ENCODE measurements at regions not wholly inside any gene's neighbourhood (a gene's known extent, or its start where the extent isn't known, plus 50 kb on each side); places are given as distances from the start of the nearest gene placed in this dataset.
"Not testable (repeated sequence)": the region's sequence is repeated elsewhere in the genome, so short reads cannot be mapped to it uniquely, and the experiment has no call there.

DNA sequence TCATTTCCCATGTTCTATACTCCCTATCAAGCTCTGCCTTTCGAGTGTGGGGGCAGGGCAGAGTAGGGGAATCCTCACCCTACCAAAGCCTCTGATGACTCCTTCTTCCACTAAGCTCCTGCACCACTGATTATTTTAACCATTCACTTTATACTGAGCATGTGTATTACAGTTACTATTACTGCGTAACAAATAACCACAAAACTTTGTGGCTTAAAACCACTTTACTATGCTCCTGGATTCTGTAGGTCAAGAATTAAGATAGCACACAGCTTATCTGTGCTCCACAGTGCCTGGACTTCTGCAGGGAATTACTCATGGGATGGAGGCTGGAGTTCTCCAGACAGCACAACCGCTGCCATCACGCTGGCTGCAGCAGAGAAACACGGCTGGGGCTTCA is 117.4 kb upstream of the DNAJC10 start:
- DNase-seq: no peak

DNA sequence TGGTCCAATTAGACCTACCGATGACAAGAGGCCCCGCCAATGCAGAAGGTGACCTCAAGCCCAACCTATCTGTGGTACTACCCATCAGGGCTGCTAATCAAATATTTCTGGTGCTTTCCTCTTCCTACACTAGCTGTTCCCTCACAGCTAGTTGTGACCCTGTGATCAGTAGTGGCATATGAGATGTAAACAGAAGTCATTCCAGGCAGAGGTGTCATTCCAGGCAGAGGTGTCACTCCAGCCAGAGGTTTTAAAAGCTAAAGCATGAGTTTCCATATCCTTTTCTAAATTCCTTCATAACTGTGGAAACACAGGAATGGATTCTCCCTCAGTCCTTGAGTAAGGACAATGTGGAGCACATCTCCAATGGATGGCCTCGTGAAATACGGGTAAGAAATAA is 110.9 kb upstream of the DNAJC10 start:
- DNase-seq: no peak

DNA sequence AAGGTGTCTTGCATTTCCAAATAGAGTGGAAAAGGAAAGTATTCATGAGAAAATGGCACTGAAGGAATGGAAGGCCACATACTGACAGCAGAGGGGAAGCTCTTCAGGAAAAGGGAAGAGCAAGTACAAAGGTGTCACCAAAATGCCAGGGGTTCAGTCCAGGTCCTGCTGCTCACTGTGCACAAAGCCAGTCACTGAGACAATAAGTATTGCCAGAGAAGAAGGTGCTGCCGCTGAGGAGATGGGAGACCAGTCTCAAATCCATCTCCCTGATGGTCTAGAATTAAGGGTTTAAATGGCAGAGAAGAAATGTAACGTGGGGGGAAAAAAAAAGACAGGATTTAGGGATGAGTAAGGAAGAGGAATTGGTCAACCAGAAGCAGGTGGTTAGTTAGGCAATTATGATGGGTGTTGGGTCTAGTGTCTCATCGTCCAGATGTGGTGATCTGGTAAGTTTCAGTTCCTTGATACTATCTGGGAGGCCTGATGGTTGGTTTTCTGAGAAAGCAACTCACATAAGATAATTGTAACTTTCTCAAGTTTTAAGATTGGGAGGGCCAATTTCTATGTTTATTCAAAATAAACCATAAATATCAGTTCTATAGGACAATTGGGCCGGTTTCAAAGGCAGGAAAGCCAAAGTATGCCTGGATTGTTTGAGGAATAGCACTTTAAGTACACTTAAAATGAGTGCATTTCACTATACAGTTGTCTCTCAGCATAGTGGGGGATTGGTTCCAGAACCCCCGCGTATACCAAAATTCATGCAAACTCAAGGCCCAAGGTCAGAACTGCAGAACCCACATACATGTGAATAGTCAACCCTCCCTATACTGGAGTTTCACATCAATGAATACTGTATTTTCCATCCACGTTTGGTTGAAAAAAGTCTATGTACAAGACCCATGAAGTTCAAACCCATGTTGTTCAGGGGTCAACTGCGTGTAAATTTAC is 109.1 kb upstream of the DNAJC10 start:
- DNase-seq: peak in 1 of 2 donors; percentile 3

- no peak for DNase-seq
These were observed 107.7 kb upstream of the DNAJC10 start for GRCh38 chr2:182608181-182608845.

DNA sequence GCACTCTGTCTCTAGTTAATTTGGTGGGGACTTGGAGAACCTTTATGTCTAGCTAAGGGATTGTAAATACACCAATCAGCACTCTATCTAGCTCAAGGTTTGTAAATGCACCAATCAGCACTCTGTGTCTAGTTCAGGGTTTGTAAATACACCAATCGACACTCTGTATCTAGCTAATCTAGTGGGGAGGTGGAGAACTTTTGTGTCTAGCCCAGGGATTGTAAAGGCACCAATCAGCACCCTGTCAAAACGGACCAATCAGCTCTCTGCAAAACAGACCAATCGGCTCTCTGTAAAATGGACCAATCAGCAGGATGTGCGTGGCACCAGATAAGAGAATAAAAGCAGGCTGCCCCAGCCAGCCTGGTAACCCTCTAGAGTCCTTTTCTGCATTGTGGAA is 107.1 kb upstream of the DNAJC10 start:
- DNase-seq: not testable (repeated sequence)

- no peak for DNase-seq
These were observed 105.8 kb upstream of the DNAJC10 start for GRCh38 chr2:182610231-182610630.

- DNase-seq: no peak
These were observed 105.0 kb upstream of the DNAJC10 start for GRCh38 chr2:182611009-182611408.

DNA sequence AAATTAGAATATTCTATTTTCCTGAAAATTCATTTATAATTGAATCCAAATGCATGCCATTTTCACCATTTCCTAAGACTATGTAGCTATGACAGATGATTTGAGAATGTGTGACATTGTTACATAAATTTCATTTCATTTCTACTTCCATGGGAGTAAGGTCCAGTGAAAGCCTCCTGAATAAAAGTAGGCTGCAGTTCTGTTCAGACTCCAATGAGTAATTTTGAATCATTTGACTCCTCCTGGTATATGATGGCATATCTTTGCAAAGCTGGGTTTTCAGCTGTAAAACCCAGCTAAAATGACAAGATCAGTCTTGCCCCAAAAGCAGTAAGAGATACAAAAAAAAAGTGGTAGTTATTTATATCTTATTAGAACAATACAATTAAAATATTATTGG is 101.0 kb upstream of the DNAJC10 start:
- no peak for DNase-seq

DNA sequence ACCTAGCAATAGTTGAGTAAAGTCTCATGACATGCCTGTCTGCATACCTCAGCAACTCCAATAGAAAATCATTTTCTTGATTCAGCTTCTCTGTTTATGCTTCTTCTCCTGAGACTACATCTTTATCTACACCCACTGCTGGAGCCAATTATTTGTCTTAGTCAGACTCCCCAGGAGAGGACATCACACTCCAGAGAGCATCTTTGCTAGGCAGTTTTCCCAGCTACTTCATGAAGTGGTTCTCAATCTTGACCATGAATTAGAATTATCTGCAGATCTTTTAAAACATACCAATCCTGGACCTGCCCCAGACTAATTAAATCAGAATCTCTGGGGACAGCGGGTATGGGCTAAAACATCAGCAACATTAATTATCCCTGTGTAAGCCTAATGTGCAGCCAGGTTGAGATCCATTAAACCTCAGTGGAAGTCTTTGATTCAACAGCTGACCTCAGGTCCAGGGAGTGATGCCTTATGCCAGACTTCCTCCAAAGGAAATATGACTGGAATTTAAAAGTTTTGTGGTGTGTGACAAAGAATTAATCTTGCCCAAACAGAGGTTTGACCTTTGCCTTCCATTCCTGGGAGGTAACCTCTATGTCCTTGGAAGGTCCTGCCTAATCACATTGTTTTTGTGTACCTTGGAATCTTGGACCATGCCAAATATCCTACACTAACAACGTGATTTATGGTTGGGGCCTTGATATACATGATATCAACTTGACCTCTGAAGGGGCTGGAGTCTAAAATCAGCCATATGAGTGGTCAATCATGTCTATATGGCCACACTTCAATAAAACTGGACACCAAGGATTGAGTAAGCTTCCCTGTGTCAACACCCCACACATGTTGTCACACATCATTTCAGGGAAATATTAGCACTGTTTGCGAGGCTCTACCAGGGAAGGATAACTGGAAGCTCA is 99.3 kb upstream of the DNAJC10 start:
- DNase-seq: no peak

- DNase-seq: no peak
These were observed 97.4 kb upstream of the DNAJC10 start for GRCh38 chr2:182618672-182619079.

DNA sequence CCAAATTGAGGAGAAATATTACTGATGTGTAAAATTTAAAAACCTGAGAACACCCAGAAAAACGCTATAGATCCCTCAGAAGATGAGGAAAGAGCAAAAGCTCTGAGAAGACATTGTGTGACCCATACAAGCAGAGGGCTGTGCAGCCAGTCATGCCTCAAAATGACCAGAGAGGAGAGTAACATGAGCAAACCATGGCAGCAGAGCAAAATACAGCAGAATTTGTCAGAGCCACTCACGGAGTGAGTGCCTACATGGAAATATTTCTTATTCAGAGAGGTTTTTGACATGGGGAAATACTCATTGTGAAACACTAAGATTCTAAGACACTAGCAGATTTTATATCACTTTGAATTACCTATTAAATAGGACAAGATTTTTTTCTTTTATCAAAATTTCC is 96.8 kb upstream of the DNAJC10 start:
- DNase-seq: no peak

DNA sequence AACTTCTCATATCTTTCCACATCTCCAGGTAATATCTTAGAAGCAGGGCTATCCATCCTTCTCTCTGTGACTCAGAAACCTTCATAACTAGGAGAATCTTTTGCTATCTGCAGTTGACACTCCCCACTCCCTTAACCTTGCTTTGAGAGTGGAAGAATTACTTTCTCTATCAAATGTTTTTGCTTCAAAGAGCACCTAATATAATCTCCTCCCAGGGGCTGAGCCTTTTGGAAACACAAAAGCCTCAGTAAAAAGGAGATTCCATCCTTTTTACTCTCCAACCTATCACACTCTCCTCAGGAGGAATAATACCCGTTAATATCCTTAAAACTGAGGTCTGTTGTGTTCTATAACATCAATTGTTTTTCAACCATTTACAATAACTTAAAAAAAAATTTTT is 94.9 kb upstream of the DNAJC10 start:
- no peak for DNase-seq

DNA sequence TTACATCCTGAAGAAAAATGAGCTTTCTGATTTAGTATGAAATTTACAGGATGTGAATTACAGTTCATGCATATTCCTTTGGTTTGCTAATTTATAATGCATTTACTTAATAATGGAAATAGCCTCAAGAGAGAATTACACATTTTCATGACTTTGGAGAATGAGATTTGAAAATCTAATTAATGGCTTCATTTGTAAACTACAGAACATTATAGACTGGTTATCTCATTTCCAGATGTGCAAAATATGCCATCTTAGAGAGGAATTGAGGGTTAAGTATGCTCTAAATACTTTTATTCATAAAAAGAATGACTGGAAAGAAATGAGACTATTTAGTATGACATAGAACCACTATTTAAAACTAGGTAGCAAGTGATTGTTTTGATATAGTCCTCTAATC is 94.2 kb upstream of the DNAJC10 start:
- DNase-seq: no peak

DNA sequence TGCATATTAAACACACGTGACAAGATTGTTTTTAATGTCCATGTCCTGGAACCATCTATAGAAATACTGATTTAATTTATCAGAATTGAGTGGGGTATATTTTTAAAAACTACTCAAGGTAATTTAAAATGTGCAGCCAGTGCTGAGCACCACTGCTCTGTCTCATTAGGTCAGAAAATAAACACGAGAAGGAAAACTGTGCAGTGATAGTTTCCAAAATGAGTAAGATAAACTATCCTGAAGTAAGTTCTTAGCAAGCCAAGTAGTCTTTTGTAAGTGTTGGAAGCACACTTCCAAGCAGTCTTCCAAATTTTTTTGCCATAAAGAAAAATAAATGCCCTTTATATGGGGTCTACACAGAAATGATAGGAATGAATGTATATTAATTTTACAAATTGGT is 93.8 kb upstream of the DNAJC10 start:
- DNase-seq: no peak

GRCh38 chr2:182625814-182626213 is 90.2 kb upstream of the DNAJC10 start:
- DNase-seq: no peak

DNA sequence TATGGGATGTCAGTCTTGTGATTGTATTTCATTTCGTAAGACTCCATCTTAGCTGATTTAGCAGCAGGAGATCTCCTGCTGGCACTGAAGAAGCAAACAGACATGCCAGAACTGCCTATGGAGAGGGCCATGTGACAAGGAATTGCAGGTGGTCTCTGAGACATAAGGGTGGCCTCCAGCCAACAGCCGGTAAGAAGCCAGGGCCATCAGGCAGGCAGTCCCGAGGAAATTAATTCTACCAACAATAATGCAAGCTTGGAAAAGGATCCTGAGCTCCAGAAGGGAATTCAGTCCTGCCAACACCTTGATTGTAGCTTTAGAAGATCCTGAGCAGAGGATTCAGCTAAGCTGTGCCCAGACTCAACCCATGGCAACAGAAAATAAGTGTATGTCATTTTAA is 87.1 kb upstream of the DNAJC10 start:
- no peak for DNase-seq

DNA sequence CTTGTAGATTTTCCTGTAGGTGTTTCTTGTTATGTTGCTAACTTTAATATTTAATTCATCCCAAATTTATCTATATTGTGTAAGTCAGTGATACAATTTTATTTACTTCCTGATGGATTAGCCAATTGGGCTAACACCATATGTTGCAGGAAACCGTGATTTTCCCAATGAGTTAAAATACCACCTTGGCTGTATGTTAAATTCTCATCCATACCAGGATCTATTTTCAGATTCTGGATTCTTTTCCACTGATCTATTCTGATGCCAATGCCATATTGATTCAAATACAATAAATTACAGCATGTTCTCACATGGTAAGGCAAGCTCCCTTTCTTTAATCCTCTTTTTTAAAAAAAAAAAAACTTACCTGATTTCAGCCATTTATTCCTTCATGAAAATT is 85.8 kb upstream of the DNAJC10 start:
- DNase-seq: no peak

GRCh38 chr2:182631299-182631698 is 84.8 kb upstream of the DNAJC10 start:
- no peak for DNase-seq

DNA sequence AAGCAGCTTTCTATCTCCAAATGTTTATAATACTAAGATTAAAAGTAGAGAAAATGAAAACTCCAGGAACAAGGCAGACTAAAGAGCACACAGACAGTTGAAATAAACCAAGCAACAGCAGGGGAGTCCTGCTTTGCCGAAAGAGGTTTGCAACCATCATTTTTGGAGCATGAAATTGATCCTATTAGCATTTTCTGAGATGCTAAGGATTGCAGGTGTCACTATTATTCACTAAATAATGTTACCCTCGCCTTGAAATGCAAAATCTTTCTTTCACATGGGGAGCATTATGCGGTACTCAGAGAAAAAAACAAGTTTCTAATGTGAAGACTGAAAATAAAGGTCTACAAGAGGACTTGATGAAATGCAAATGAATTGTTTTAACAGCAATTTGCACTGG is 81.7 kb upstream of the DNAJC10 start:
- DNase-seq: no peak

- no peak for DNase-seq
These were observed 79.4 kb upstream of the DNAJC10 start for GRCh38 chr2:182636699-182637098.

DNA sequence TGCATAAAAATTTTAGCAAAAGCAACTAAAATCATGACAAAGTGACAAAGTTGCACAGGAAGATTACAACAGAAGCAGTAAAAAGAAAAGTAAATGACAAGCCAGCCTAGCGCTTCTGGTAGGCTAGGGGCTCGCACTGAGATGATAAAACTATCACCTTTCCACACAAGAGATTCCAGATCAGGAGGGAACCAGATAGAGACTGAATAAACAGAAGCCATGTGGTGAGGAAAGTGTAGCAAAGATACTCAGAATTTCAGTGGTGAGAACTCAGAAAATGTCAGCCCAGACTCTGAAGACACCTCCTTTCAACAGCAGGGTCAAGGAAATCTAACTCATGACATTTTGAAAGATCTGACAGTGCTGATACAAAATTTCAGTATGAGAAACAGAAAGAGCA is 77.4 kb upstream of the DNAJC10 start:
- no peak for DNase-seq

- no peak for DNase-seq
These were observed 76.1 kb upstream of the DNAJC10 start for GRCh38 chr2:182639971-182640370.

DNA sequence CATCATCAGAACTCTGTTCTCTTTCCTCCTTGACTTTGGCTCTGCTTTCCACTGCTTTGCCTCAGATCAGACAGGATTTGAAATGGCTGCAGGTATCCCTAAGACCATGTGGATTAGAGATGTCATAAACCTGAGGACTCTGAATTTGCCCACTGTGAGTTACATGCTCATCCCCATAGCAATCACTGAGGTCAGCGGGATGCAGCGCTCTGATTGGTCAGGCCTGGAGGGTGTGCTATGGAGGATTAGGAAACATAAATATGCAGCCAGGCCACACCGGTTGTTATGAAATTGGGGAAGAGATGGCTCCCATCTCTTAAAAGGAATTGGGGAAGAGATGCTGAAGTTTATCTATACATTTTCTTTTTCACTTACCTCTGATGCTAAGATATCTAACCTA is 73.7 kb upstream of the DNAJC10 start:
- DNase-seq: peak; percentile 27 to 45
